ENCODE measurements at regions not wholly inside any gene's neighbourhood (a gene's known extent, or its start where the extent isn't known, plus 50 kb on each side); places are given as distances from the start of the nearest gene placed in this dataset.

GRCh38 chr4:4709736-4710135, 149.7 kb upstream of the MSX1 start:
- TF ChIP-seq EZH2 (IDR thresholded peaks at IDR 0.05; ENCODE audit: insufficient read depth, poor library complexity, severe bottlenecking), result no peak
- TF ChIP-seq EZH2phosphoT487 (IDR thresholded peaks at IDR 0.05; ENCODE audit: insufficient read depth, low read depth), result no peak

Measured in GM23248 (cell line).